ENCODE measurements at regions not wholly inside any gene's neighbourhood (a gene's known extent, or its start where the extent isn't known, plus 50 kb on each side); places are given as distances from the start of the nearest gene placed in this dataset.

DNA sequence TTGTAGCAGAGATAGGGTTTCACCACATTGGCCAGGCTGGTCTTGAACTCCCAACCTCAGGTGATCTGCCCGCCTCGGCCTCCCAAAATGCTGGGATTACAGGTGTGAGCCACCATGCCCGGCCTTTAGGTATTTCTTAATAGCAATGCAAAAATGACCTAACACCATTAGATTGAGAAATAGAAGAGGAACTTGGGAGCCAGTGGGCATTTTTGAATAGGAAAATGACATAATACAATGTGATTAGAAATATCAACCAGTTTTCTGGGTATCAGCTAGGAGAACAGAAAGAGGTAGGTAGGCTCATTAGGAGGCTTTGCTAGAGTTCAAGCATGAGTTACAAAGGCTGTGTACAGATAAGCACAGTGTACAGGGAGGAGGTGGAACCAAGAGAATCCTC is 101.8 kb upstream of the TBC1D5 start (continued):
- TF ChIP-seq, protein P1, sequence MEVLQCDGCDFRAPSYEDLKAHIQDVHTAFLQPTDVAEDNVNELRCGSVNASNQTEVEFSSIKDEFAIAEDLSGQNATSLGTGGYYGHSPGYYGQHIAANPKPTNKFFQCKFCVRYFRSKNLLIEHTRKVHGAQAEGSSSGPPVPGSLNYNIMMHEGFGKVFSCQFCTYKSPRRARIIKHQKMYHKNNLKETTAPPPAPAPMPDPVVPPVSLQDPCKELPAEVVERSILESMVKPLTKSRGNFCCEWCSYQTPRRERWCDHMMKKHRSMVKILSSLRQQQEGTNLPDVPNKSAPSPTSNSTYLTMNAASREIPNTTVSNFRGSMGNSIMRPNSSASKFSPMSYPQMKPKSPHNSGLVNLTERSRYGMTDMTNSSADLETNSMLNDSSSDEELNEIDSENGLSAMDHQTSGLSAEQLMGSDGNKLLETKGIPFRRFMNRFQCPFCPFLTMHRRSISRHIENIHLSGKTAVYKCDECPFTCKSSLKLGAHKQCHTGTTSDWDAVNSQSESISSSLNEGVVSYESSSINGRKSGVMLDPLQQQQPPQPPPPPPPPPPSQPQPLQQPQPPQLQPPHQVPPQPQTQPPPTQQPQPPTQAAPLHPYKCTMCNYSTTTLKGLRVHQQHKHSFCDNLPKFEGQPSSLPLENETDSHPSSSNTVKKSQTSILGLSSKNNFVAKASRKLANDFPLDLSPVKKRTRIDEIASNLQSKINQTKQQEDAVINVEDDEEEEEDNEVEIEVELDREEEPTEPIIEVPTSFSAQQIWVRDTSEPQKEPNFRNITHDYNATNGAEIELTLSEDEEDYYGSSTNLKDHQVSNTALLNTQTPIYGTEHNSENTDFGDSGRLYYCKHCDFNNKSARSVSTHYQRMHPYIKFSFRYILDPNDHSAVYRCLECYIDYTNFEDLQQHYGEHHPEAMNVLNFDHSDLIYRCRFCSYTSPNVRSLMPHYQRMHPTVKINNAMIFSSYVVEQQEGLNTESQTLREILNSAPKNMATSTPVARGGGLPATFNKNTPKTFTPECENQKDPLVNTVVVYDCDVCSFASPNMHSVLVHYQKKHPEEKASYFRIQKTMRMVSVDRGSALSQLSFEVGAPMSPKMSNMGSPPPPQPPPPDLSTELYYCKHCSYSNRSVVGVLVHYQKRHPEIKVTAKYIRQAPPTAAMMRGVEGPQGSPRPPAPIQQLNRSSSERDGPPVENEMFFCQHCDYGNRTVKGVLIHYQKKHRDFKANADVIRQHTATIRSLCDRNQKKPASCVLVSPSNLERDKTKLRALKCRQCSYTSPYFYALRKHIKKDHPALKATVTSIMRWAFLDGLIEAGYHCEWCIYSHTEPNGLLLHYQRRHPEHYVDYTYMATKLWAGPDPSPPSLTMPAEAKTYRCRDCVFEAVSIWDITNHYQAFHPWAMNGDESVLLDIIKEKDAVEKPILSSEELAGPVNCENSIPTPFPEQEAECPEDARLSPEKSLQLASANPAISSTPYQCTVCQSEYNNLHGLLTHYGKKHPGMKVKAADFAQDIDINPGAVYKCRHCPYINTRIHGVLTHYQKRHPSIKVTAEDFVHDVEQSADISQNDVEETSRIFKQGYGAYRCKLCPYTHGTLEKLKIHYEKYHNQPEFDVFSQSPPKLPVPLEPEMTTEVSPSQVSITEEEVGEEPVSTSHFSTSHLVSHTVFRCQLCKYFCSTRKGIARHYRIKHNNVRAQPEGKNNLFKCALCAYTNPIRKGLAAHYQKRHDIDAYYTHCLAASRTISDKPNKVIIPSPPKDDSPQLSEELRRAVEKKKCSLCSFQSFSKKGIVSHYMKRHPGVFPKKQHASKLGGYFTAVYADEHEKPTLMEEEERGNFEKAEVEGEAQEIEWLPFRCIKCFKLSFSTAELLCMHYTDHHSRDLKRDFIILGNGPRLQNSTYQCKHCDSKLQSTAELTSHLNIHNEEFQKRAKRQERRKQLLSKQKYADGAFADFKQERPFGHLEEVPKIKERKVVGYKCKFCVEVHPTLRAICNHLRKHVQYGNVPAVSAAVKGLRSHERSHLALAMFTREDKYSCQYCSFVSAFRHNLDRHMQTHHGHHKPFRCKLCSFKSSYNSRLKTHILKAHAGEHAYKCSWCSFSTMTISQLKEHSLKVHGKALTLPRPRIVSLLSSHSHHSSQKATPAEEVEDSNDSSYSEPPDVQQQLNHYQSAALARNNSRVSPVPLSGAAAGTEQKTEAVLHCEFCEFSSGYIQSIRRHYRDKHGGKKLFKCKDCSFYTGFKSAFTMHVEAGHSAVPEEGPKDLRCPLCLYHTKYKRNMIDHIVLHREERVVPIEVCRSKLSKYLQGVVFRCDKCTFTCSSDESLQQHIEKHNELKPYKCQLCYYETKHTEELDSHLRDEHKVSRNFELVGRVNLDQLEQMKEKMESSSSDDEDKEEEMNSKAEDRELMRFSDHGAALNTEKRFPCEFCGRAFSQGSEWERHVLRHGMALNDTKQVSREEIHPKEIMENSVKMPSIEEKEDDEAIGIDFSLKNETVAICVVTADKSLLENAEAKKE (CRISPR knock-in tag; IDR thresholded peaks at IDR 0.05) = no peak
- TF ChIP-seq, protein P2, sequence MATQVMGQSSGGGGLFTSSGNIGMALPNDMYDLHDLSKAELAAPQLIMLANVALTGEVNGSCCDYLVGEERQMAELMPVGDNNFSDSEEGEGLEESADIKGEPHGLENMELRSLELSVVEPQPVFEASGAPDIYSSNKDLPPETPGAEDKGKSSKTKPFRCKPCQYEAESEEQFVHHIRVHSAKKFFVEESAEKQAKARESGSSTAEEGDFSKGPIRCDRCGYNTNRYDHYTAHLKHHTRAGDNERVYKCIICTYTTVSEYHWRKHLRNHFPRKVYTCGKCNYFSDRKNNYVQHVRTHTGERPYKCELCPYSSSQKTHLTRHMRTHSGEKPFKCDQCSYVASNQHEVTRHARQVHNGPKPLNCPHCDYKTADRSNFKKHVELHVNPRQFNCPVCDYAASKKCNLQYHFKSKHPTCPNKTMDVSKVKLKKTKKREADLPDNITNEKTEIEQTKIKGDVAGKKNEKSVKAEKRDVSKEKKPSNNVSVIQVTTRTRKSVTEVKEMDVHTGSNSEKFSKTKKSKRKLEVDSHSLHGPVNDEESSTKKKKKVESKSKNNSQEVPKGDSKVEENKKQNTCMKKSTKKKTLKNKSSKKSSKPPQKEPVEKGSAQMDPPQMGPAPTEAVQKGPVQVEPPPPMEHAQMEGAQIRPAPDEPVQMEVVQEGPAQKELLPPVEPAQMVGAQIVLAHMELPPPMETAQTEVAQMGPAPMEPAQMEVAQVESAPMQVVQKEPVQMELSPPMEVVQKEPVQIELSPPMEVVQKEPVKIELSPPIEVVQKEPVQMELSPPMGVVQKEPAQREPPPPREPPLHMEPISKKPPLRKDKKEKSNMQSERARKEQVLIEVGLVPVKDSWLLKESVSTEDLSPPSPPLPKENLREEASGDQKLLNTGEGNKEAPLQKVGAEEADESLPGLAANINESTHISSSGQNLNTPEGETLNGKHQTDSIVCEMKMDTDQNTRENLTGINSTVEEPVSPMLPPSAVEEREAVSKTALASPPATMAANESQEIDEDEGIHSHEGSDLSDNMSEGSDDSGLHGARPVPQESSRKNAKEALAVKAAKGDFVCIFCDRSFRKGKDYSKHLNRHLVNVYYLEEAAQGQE (IDR thresholded peaks at IDR 0.05; ENCODE audit: unreplicated experiment) = no peak
- TF ChIP-seq NANOG (IDR thresholded peaks at IDR 0.05; ENCODE audit: borderline replicate concordance) (no peak), EZH2phosphoT487 (IDR thresholded peaks at IDR 0.05; ENCODE audit: unreplicated experiment) (no peak), CREB1 (CRISPR knock-in tag; IDR thresholded peaks at IDR 0.05; ENCODE audit: low read depth) (no peak), EZH2 (IDR thresholded peaks at IDR 0.05; ENCODE audit: low read depth, unreplicated experiment) (no peak)
